Fibroblast of lung (primary cell): ENCODE measurements at regions not wholly inside any gene's neighbourhood (a gene's known extent, or its start where the extent isn't known, plus 50 kb on each side); places are given as distances from the start of the nearest gene placed in this dataset.

ENCODE experiments used
- DNase-seq, 2 donors: peaks; one replicate each; pipeline versions ENCODE4 v3.0.0 to v3.0.0-alpha.2; 2010; ENCODE audit warnings: low read depth in 2 of 2
- H2AFZ ChIP-seq: 2 replicates; pipeline ENCODE4 v1.5.1; 2012; ENCODE audit warnings: low read length, control low read depth, inconsistent platforms
- H3K27ac ChIP-seq: 2 replicates; pipeline ENCODE4 v1.5.1; 2011; ENCODE audit warnings: low read length, control low read depth; ENCODE audit not compliant: insufficient read depth
- H3K27me3 ChIP-seq: 2 replicates; pipeline ENCODE4 v1.5.1; 2011; ENCODE audit warnings: mild to moderate bottlenecking, low read length; ENCODE audit not compliant: control insufficient read depth, insufficient read depth
- H3K36me3 ChIP-seq: 2 replicates; pipeline ENCODE4 v1.5.1; 2011; ENCODE audit warnings: low read length; ENCODE audit not compliant: control insufficient read depth, insufficient read depth
- H3K4me1 ChIP-seq: 2 replicates; pipeline ENCODE4 v1.5.1; 2011; ENCODE audit warnings: low read length; ENCODE audit not compliant: control insufficient read depth, insufficient read depth; ENCODE audit errors: extremely low read depth
- H3K4me2 ChIP-seq: 2 replicates; pipeline ENCODE4 v1.5.1; 2011; ENCODE audit warnings: low read length, control low read depth; ENCODE audit not compliant: insufficient read depth; ENCODE audit errors: extremely low read depth
- H3K4me3 ChIP-seq, 4 experiments: fragments of 200-600 bp in 1 of 4; sonication (generic) in 1 of 4; replicated peaks in 1 of 4; 2 replicates each; pipeline ENCODE4 v1.5.1; 2011 to 2016; ENCODE audit warnings: low read length in 4 of 4, low read depth in 3 of 4, mild to moderate bottlenecking in 3 of 4, control low read depth in 2 of 4, inconsistent platforms in 1 of 4, mixed read lengths in 1 of 4; ENCODE audit not compliant: insufficient read depth in 1 of 4; ENCODE audit errors: control extremely low read depth in 1 of 4
- H3K79me2 ChIP-seq: 2 replicates; pipeline ENCODE4 v1.5.1; 2012; ENCODE audit warnings: mild to moderate bottlenecking, low read length, inconsistent platforms; ENCODE audit not compliant: control insufficient read depth, insufficient read depth
- H3K9ac ChIP-seq: 2 replicates; pipeline ENCODE4 v1.5.1; 2011; ENCODE audit warnings: mild to moderate bottlenecking, low read length, control low read depth; ENCODE audit not compliant: insufficient read depth
- H3K9me3 ChIP-seq: 2 replicates; pipeline ENCODE4 v1.5.1; 2012; ENCODE audit warnings: low read depth, low read length; ENCODE audit not compliant: control insufficient read depth, insufficient read depth
- H4K20me1 ChIP-seq: 2 replicates; pipeline ENCODE4 v1.5.1; 2011; ENCODE audit warnings: low read length; ENCODE audit not compliant: control insufficient read depth, insufficient read depth; ENCODE audit errors: extremely low read depth
- CTCF ChIP-seq, 2 donors: IDR thresholded peaks in 1 of 2; conservative IDR thresholded peaks in 1 of 2; 1 replicate in 1 of 2; 2 replicates in 1 of 2; pipeline ENCODE4 v1.5.1; 2011 to 2012; ENCODE audit warnings: low read length in 2 of 2, control low read depth in 1 of 2, inconsistent platforms in 1 of 2, low read depth in 1 of 2, mild to moderate bottlenecking in 1 of 2
- EZH2 ChIP-seq: IDR thresholded peaks from 2 replicates; pipeline ENCODE4 v1.5.1; 2012; ENCODE audit warnings: low read length, control low read depth, mild to moderate bottlenecking; ENCODE audit errors: missing control alignments

GRCh38 chr1:82755671-82756070, 954.9 kb downstream of the ADGRL2 start:
- H3K27ac ChIP-seq: no peak overlapping the region
- H3K4me1 ChIP-seq: no peaks in the 10 kb centered on the region
- peak in 1 of 2 donors; percentile 3 for DNase-seq
- no peak overlapping the region for H3K4me3 ChIP-seq
- H3K79me2 ChIP-seq: no peaks in the 10 kb centered on the region
- H3K4me2 ChIP-seq: no peak overlapping the region
- no peak overlapping the region for H3K9ac ChIP-seq
- no peak overlapping the region for H2AFZ ChIP-seq
- TF ChIP-seq CTCF (conservative IDR thresholded peaks at IDR 0.05 in 1 of 2, IDR thresholded peaks at IDR 0.05 in 1 of 2; ENCODE audit: low read depth in 1 of 2, low read length in 2 of 2): no peak
- no peak for TF ChIP-seq EZH2
- H4K20me1 ChIP-seq: no peaks in the 10 kb centered on the region
- H3K36me3 ChIP-seq: no peaks in the 10 kb centered on the region
- no peaks in the 10 kb centered on the region for H3K9me3 ChIP-seq
- no peaks in the 10 kb centered on the region for H3K27me3 ChIP-seq

DNA sequence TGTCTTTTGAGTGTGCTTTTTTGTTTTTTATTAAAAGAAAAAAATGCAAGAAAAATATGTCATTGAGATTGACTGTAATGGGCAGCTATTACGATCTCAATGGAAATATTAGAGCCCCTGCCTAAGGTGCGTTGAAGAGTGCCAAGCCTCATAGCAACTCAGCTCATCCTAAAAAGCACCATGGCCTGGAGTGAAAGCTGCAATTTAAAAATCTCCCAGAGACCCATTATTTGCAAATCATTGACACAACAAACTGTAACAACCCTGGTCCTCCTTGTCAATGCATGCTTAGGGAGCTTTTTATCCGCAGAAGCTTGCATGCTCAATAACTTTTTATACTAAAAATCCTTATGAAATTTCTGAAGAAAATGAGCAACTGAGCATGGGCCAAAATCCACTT, 954.5 kb downstream of the ADGRL2 start:
- H3K27ac ChIP-seq: no peak overlapping the region
- TF ChIP-seq CTCF (conservative IDR thresholded peaks at IDR 0.05 in 1 of 2, IDR thresholded peaks at IDR 0.05 in 1 of 2; ENCODE audit: low read depth in 1 of 2, low read length in 2 of 2): no peak
- no peak for TF ChIP-seq EZH2
- H3K4me3 ChIP-seq: no peak overlapping the region
- H4K20me1 ChIP-seq: no peaks in the 10 kb centered on the region
- DNase-seq: no peak
- H3K9me3 ChIP-seq: no peaks in the 10 kb centered on the region
- no peaks in the 10 kb centered on the region for H3K36me3 ChIP-seq
- no peaks in the 10 kb centered on the region for H3K27me3 ChIP-seq
- no peaks in the 10 kb centered on the region for H3K79me2 ChIP-seq
- H2AFZ ChIP-seq: no peak overlapping the region
- H3K9ac ChIP-seq: no peak overlapping the region
- no peak overlapping the region for H3K4me2 ChIP-seq
- no peaks in the 10 kb centered on the region for H3K4me1 ChIP-seq

- Histone ChIP-seq H3K79me2 (no peaks in the 10 kb centered on the region), H3K9ac (no peak overlapping the region), H3K27me3 (no peaks in the 10 kb centered on the region), H4K20me1 (no peaks in the 10 kb centered on the region), H3K36me3 (no peaks in the 10 kb centered on the region), H3K9me3 (no peaks in the 10 kb centered on the region), H3K4me3 (no peak overlapping the region), H3K4me2 (no peak overlapping the region), H3K27ac (no peak overlapping the region), H2AFZ (no peak overlapping the region), H3K4me1 (no peaks in the 10 kb centered on the region)
- TF ChIP-seq EZH2: no peak
- no peak for TF ChIP-seq CTCF (conservative IDR thresholded peaks at IDR 0.05 in 1 of 2, IDR thresholded peaks at IDR 0.05 in 1 of 2; ENCODE audit: low read depth in 1 of 2, low read length in 2 of 2)
- DNase-seq: peak in 1 of 2 donors; percentile 60
Measured at GRCh38 chr1:82752046-82752445, 951.3 kb downstream of the ADGRL2 start.
